ENCODE measurements at regions not wholly inside any gene's neighbourhood (a gene's known extent, or its start where the extent isn't known, plus 50 kb on each side); places are given as distances from the start of the nearest gene placed in this dataset.

DNA sequence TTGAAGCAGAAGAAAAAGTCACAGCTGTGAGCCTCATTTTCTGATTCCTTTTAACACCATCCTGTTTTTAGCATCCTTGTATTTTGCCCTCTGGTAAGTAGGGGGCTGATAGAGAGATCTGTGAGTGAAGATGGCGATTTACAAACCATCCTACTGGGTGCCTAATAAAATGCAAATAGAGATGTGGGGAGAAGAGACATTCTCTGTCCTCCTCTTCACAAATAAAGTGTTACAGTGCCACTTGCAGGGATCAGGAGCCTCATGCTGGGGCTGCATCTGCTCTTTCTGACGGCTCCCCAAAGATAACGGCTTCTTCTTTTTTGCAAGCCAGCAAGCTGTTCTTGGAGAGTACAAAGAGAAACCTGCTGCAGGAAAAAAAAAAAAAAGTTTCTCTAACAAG lies 418.6 kb downstream of the TOX3 start:
- Histone ChIP-seq H3K4me1 (ENCODE audit: low read length) (no peaks in the 10 kb centered on the region), H2AFZ (ENCODE audit: low read depth, low read length) (no peak overlapping the region), H3K9ac (ENCODE audit: low read length) (no peak overlapping the region), H3K36me3 (replicated peaks; ENCODE audit: low read depth, low read length) (no peaks in the 10 kb centered on the region), H3K4me3 (ENCODE audit: low read length) (no peak overlapping the region), H3K79me2 (ENCODE audit: low read length) (no peaks in the 10 kb centered on the region), H3K4me2 (ENCODE audit: low read length) (no peak overlapping the region), H3K9me3 (ENCODE audit: insufficient read depth, low read length) (no peaks in the 10 kb centered on the region), H4K20me1 (ENCODE audit: insufficient read depth, low read length) (no peaks in the 10 kb centered on the region), H3K27me3 (ENCODE audit: low read depth, low read length) (no peaks in the 10 kb centered on the region), H3K27ac (ENCODE audit: low read length) (no peak overlapping the region)
- TF ChIP-seq, protein P1, sequence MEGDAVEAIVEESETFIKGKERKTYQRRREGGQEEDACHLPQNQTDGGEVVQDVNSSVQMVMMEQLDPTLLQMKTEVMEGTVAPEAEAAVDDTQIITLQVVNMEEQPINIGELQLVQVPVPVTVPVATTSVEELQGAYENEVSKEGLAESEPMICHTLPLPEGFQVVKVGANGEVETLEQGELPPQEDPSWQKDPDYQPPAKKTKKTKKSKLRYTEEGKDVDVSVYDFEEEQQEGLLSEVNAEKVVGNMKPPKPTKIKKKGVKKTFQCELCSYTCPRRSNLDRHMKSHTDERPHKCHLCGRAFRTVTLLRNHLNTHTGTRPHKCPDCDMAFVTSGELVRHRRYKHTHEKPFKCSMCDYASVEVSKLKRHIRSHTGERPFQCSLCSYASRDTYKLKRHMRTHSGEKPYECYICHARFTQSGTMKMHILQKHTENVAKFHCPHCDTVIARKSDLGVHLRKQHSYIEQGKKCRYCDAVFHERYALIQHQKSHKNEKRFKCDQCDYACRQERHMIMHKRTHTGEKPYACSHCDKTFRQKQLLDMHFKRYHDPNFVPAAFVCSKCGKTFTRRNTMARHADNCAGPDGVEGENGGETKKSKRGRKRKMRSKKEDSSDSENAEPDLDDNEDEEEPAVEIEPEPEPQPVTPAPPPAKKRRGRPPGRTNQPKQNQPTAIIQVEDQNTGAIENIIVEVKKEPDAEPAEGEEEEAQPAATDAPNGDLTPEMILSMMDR (IDR thresholded peaks at IDR 0.05; ENCODE audit: low read depth, low read length), result no peak
- no peak for TF ChIP-seq EZH2phosphoT487 (IDR thresholded peaks at IDR 0.05; ENCODE audit: low read depth)

DNA sequence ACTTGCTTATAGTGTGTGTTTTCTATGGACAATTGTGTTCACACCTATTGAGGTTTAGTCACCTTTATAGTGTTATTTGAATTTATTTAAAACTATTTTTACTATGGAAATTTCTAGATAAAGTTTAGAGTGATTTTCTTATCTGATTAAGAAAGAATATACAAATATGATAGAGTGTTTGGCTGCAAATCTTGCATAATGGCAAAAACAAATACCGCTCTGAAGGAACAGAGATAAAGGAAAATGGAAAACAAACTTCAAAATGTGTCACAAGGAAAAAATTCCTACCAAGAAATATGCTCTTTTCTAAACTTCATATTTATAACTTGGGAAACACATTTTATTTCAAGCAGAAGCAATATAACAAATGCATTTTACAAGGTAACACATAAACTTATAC lies 423.1 kb downstream of the TOX3 start:
- no peak overlapping the region for H3K4me2 ChIP-seq (ENCODE audit: low read length)
- H4K20me1 ChIP-seq (ENCODE audit: insufficient read depth, low read length), result no peaks in the 10 kb centered on the region
- no peak overlapping the region for H3K27ac ChIP-seq (ENCODE audit: low read length)
- H3K9ac ChIP-seq (ENCODE audit: low read length), result no peak overlapping the region
- no peak overlapping the region for H3K4me3 ChIP-seq (ENCODE audit: low read length)
- no peaks in the 10 kb centered on the region for H3K79me2 ChIP-seq (ENCODE audit: low read length)
- TF ChIP-seq EZH2phosphoT487 (IDR thresholded peaks at IDR 0.05; ENCODE audit: low read depth), result no peak
- TF ChIP-seq, protein P1 (IDR thresholded peaks at IDR 0.05; ENCODE audit: low read depth, low read length), result no peak
- no peaks in the 10 kb centered on the region for H3K4me1 ChIP-seq (ENCODE audit: low read length)
- H3K36me3 ChIP-seq (replicated peaks; ENCODE audit: low read depth, low read length), result no peaks in the 10 kb centered on the region
- H3K27me3 ChIP-seq (ENCODE audit: low read depth, low read length), result no peaks in the 10 kb centered on the region
- no peaks in the 10 kb centered on the region for H3K9me3 ChIP-seq (ENCODE audit: insufficient read depth, low read length)
- H2AFZ ChIP-seq (ENCODE audit: low read depth, low read length), result no peak overlapping the region

DNA sequence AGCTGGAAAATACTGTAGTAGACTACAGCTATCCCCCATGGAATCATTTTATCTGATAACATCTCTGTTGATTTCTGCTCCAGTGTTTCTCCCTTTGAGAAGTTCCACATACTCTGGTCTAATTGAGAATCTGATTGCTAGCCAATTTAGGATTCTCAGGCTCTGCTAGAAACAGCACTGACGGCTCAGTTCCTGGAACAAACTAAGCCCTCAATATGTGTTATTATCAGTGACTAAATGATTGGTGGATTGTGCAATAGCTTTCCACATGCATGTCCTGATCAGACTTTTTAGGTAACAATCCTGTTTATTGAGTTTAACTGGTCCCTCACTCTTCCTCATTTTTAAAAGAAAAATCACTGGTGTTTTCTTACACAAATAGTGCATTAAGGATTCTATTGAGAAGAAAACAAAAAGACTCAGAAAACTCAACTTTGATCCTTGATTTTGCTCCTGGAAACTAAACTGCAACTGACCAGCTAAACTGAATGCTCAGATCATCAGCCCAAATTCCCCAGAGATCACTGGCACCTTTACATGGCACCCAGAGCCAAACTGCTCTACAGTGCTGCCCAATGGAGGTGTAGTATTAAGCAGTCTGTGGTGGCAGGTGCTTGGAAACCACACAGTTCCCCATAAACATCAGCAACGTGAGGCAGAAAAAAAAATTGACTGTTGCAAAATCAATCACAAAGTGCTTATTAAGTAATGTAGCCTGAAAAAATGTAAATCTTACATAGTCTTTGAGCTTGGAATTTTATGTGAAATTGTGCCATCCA lies 423.7 kb downstream of the TOX3 start:
- H3K4me1 ChIP-seq (ENCODE audit: low read length), result no peaks in the 10 kb centered on the region
- H3K36me3 ChIP-seq (replicated peaks; ENCODE audit: low read depth, low read length), result no peaks in the 10 kb centered on the region
- no peak overlapping the region for H3K27ac ChIP-seq (ENCODE audit: low read length)
- no peaks in the 10 kb centered on the region for H3K79me2 ChIP-seq (ENCODE audit: low read length)
- no peak overlapping the region for H2AFZ ChIP-seq (ENCODE audit: low read depth, low read length)
- no peaks in the 10 kb centered on the region for H4K20me1 ChIP-seq (ENCODE audit: insufficient read depth, low read length)
- TF ChIP-seq, protein P1 (IDR thresholded peaks at IDR 0.05; ENCODE audit: low read depth, low read length), result no peak
- TF ChIP-seq EZH2phosphoT487 (IDR thresholded peaks at IDR 0.05; ENCODE audit: low read depth), result no peak
- H3K27me3 ChIP-seq (ENCODE audit: low read depth, low read length), result no peaks in the 10 kb centered on the region
- no peak overlapping the region for H3K4me3 ChIP-seq (ENCODE audit: low read length)
- H3K9ac ChIP-seq (ENCODE audit: low read length), result no peak overlapping the region
- no peaks in the 10 kb centered on the region for H3K9me3 ChIP-seq (ENCODE audit: insufficient read depth, low read length)
- H3K4me2 ChIP-seq (ENCODE audit: low read length), result no peak overlapping the region

DNA sequence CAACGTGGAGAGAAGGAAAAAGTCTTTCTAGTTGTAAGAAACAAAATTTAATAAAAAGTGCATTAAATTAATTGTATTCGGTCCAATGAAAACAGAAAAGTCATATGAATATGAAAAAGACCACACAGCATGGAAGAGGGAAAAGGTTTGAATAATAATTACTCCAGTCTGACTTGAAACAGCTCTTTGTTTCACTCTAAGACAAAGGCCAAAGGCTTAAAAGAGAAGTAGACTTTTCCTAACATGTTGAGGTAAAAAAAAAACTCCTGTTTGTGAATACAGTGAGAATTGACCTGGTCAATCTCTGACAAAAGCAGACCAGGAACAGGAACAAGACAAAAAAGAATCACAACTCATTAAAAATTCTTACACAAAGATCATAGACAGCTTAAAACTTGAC lies 429.8 kb downstream of the TOX3 start:
- Histone ChIP-seq H3K4me2 (ENCODE audit: low read length) (no peak overlapping the region), H2AFZ (ENCODE audit: low read depth, low read length) (no peak overlapping the region), H3K4me3 (ENCODE audit: low read length) (no peak overlapping the region), H3K36me3 (replicated peaks; ENCODE audit: low read depth, low read length) (no peaks in the 10 kb centered on the region), H3K9ac (ENCODE audit: low read length) (no peak overlapping the region), H3K79me2 (ENCODE audit: low read length) (no peaks in the 10 kb centered on the region), H4K20me1 (ENCODE audit: insufficient read depth, low read length) (no peaks in the 10 kb centered on the region), H3K9me3 (ENCODE audit: insufficient read depth, low read length) (no peaks in the 10 kb centered on the region), H3K4me1 (ENCODE audit: low read length) (no peaks in the 10 kb centered on the region), H3K27me3 (ENCODE audit: low read depth, low read length) (no peaks in the 10 kb centered on the region), H3K27ac (ENCODE audit: low read length) (no peak overlapping the region)
- TF ChIP-seq, protein P1 (IDR thresholded peaks at IDR 0.05; ENCODE audit: low read depth, low read length), result no peak
- no peak for TF ChIP-seq EZH2phosphoT487 (IDR thresholded peaks at IDR 0.05; ENCODE audit: low read depth)
